GM12878 (cell line): ENCODE measurements at regions not wholly inside any gene's neighbourhood (a gene's known extent, or its start where the extent isn't known, plus 50 kb on each side); places are given as distances from the start of the nearest gene placed in this dataset.

Experiments used
- ATAC-seq: fragments of 200-7000 bp; cut with Tn5 transposase; 3 replicates; pipeline ENCODE4 v1.9.1; 2020; ENCODE audit warnings: mild to moderate bottlenecking, moderate library complexity
- BruUV-seq: library from RNA; stranded (reverse); fragments of 400-500 nt; replicated peaks from 2 replicates; lab custom pipeline; 2021; lab: Mats Ljungman, UMichigan
- CTCF ChIA-PET: fragments of 300-600 bp; sonication (Branson Sonifier 250); formaldehyde crosslinking; extraction: SDS; loops from one replicate; lab custom pipeline; 2021; ENCODE audit warnings: inconsistent platforms; lab: Yijun Ruan, JAX
- POLR2A ChIA-PET: fragments of 350-600 bp; formaldehyde crosslinking; extraction: SDS; loops from one replicate; lab custom pipeline; 2021; ENCODE audit warnings: inconsistent platforms; lab: Charles Lee
- RAD21 ChIA-PET: fragments of 300-600 bp; sonication (Branson Sonifier 250); formaldehyde crosslinking; loops from one replicate; lab custom pipeline; 2023; ENCODE audit warnings: antibody characterized with exemption; ENCODE audit not compliant: unreplicated experiment; lab: Charles Lee
- SMC1A ChIA-PET: fragments of 300-600 bp; sonication (Branson Sonifier 250); formaldehyde crosslinking; loops from one replicate; lab custom pipeline; 2023; ENCODE audit not compliant: unreplicated experiment, uncharacterized antibody; lab: Charles Lee
- DNase-seq: peaks from one replicate; pipeline ENCODE4 v3.0.0-alpha.2; 2011; ENCODE audit warnings: low read depth, low spot score
- FAIRE-seq: peaks from 3 replicates; lab custom pipeline; 2011; peaks lifted over from hg19 to GRCh38; lab: Jason Lieb, UNC
- H2AFZ ChIP-seq: 2 replicates; pipeline ENCODE4 v1.6.0; 2011; ENCODE audit warnings: low read depth, low read length, control low read depth; ENCODE audit not compliant: control insufficient read depth
- H3K27ac ChIP-seq: 2 replicates; pipeline ENCODE4 v1.5.1; 2011; ENCODE audit warnings: control low read depth; ENCODE audit not compliant: control insufficient read depth, insufficient read depth
- H3K27me3 ChIP-seq, 2 experiments: replicated peaks in 1 of 2; 2 replicates each; pipeline versions ENCODE4 v1.6.0 to v1.6.1; 2011; ENCODE audit warnings: low read length in 1 of 2; ENCODE audit not compliant: control insufficient read depth in 2 of 2, insufficient read depth in 2 of 2
- H3K36me3 ChIP-seq, 2 experiments: 2 replicates each; pipeline ENCODE4 v1.5.1; 2011; ENCODE audit warnings: low read length in 1 of 2; ENCODE audit not compliant: control insufficient read depth in 2 of 2, insufficient read depth in 2 of 2
- H3K4me1 ChIP-seq: 2 replicates; pipeline ENCODE4 v1.6.1; 2011; ENCODE audit warnings: mild to moderate bottlenecking, low read length, moderate library complexity, mixed read lengths; ENCODE audit not compliant: control insufficient read depth, insufficient read depth
- H3K4me2 ChIP-seq: 2 replicates; pipeline ENCODE4 v1.6.0; 2011; ENCODE audit warnings: control low read depth; ENCODE audit not compliant: control insufficient read depth, insufficient read depth
- H3K4me3 ChIP-seq: fragments of 200-600 bp; sonication (generic); 2 replicates; pipeline ENCODE4 v1.5.1; 2016
- H3K79me2 ChIP-seq: 2 replicates; pipeline ENCODE4 v1.6.0; 2011; ENCODE audit warnings: low read length; ENCODE audit not compliant: control insufficient read depth, insufficient read depth
- H3K9ac ChIP-seq: 2 replicates; pipeline ENCODE4 v1.8.0; 2011; ENCODE audit warnings: low read length, control low read depth, mixed read lengths; ENCODE audit not compliant: control insufficient read depth, insufficient read depth
- H3K9me3 ChIP-seq: replicated peaks from 3 replicates; pipeline ENCODE4 v1.5.1; 2011; ENCODE audit warnings: mild to moderate bottlenecking, low read length; ENCODE audit not compliant: control insufficient read depth, insufficient read depth
- H4K20me1 ChIP-seq: 2 replicates; pipeline ENCODE4 v1.6.0; 2011; ENCODE audit not compliant: control insufficient read depth, insufficient read depth
- CBFB ChIP-seq: IDR thresholded peaks from 2 replicates; pipeline ENCODE4 v1.6.1; 2016; ENCODE audit warnings: antibody characterized with exemption, low read depth
- CREB1 ChIP-seq: IDR thresholded peaks from 2 replicates; pipeline ENCODE4 v1.6.1; 2012; ENCODE audit warnings: low read depth, mild to moderate bottlenecking, inconsistent platforms
- EP300 ChIP-seq, 2 experiments: fragments of 150-350 bp in 1 of 2; IDR thresholded peaks; 2 replicates each; pipeline ENCODE4 v1.6.1; 2011 to 2012; ENCODE audit warnings: low read depth in 2 of 2, low read length in 2 of 2, borderline replicate concordance in 1 of 2, improper control_type of control experiment in 1 of 2, inconsistent platforms in 1 of 2; ENCODE audit not compliant: control insufficient read depth in 1 of 2
- EZH2 ChIP-seq: IDR thresholded peaks from 2 replicates; pipeline ENCODE4 v1.6.1; 2012; ENCODE audit warnings: low read depth, mild to moderate bottlenecking, control low read depth, inconsistent platforms, low read length, borderline replicate concordance; ENCODE audit not compliant: control insufficient read depth
- IKZF1 ChIP-seq: fragments of 450-650 bp; conservative IDR thresholded peaks from 2 replicates; pipeline ENCODE4 v1.6.1; 2017; ENCODE audit warnings: antibody characterized with exemption, mild to moderate bottlenecking
- MTA3 ChIP-seq: IDR thresholded peaks from 2 replicates; pipeline ENCODE4 v1.6.1; 2012; ENCODE audit warnings: low read length, inconsistent platforms, borderline replicate concordance
- MYB ChIP-seq: fragments of 150-350 bp; IDR thresholded peaks from 2 replicates; pipeline ENCODE4 v1.6.1; 2014; ENCODE audit warnings: mild to moderate bottlenecking, low read depth, low read length, borderline replicate concordance
- NR2C1 ChIP-seq: fragments of 450-650 bp; IDR thresholded peaks from 2 replicates; pipeline ENCODE4 v1.6.1; 2017; ENCODE audit warnings: antibody characterized with exemption, mild to moderate bottlenecking, moderate library complexity
- NR2C2 ChIP-seq: IDR thresholded peaks from 2 replicates; pipeline ENCODE4 v1.6.1; 2011; ENCODE audit warnings: borderline replicate concordance, low read depth; ENCODE audit not compliant: control insufficient read depth, insufficient read length
- ZNF217 ChIP-seq: fragments of 450-650 bp; IDR thresholded peaks from 2 replicates; pipeline ENCODE4 v1.6.1; 2017; ENCODE audit warnings: antibody characterized with exemption, mild to moderate bottlenecking
- ZNF622 ChIP-seq: fragments of 450-650 bp; IDR thresholded peaks from 2 replicates; pipeline ENCODE4 v1.6.1; 2017; ENCODE audit warnings: mild to moderate bottlenecking, inconsistent platforms
- WGBS: methylation state at CpG from one replicate; pipeline ENCODE4 v1.1.6; 2016; ENCODE audit warnings: low lambda C conversion rate; ENCODE audit not compliant: insufficient replicate concordance, insufficient coverage; ENCODE audit errors: missing lambda C conversion rate; 5-methylcytosine and 5-hydroxymethylcytosine counted together
- in situ Hi-C: fragments of 300-500 bp; cut with MboI; formaldehyde crosslinking; loops from 9 replicates; pipeline ENCODE4 v1.14.3; 2018; ENCODE audit warnings: mixed read lengths
- intact Hi-C: fragments of 100-400 bp; cut with micrococcal nuclease; formaldehyde crosslinking; loops from one replicate; pipeline ENCODE4 v1.14.2; 2022; ENCODE audit not compliant: unreplicated experiment

DNA sequence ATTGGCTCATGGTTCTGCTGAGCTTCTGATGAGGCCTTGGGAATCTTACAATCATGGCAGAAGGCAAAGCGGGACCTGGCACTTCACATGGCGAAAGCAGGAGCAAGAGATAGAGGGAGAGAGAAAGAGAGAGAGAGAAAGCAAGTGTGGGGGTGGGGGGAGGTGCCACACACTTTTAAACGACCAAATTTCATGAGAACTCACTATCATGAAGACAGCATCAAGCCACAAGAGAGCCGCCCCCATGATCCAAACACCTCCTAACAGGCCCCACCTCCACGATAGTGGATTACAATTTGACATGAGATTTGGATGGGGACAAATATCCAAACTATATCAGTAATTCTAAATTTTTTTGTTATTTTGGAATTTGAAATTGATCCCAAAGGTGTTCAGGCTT, 553.9 kb downstream of the PRR16 start:
- Histone ChIP-seq H3K4me2 (no peak overlapping the region), H3K9ac (no peak overlapping the region), H3K79me2 (no peaks in the 10 kb centered on the region), H4K20me1 (no peaks in the 10 kb centered on the region), H3K4me3 (no peak overlapping the region), H3K27ac (no peak overlapping the region), H3K36me3 (no peaks in the 10 kb centered on the region), H2AFZ (no peak overlapping the region), H3K27me3 (no peaks in the 10 kb centered on the region), H3K9me3 (no peaks in the 10 kb centered on the region), H3K4me1 (no peaks in the 10 kb centered on the region)
- ChIA-PET CTCF (no interaction called here), POLR2A (no interaction called here), SMC1A (no interaction called here), RAD21 (no interaction called here)
- no peak for ATAC-seq
- FAIRE-seq, result no peak
- 29% methylated on average over 5 of the region's 5 CpGs for WGBS
- no peak for TF ChIP-seq IKZF1
- no peak for TF ChIP-seq NR2C2
- no peak for TF ChIP-seq MYB
- no peak for TF ChIP-seq NR2C1
- no peak for TF ChIP-seq ZNF217
- intact Hi-C loops, result no loop called here
- in situ Hi-C loops, result no loop called here
- DNase-seq, result no peak
- BruUV-seq, result no TSS peak

DNA sequence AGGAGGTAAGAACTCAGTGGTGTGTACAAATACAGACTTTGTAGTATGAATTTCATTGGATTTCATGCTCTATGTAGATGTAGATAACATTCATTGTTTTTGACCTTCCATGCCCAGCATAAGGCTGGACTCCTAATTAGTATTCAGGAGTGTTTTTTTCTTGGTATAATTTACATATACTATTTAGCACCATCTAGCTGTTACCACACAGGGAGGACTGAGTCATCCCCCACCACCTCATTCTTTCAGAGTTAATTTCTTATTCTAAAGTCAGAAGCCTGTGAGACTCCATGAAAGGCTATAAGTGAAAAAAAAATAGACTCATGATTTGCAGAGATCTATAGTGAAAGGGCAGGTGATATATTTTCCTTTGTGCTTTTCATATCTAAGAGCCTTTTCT, 555.0 kb downstream of the PRR16 start:
- CTCF ChIA-PET, result no interaction called here
- Histone ChIP-seq H3K79me2 (no peaks in the 10 kb centered on the region), H3K4me2 (no peak overlapping the region), H3K9ac (no peak overlapping the region), H3K27me3 (no peaks in the 10 kb centered on the region), H3K27ac (no peak overlapping the region), H3K4me3 (no peak overlapping the region), H3K36me3 (no peaks in the 10 kb centered on the region), H2AFZ (no peak overlapping the region), H4K20me1 (no peaks in the 10 kb centered on the region), H3K9me3 (no peaks in the 10 kb centered on the region), H3K4me1 (no peaks in the 10 kb centered on the region)
- POLR2A ChIA-PET, result no interaction called here
- no peak for DNase-seq
- intact Hi-C loops (no loop called here), in situ Hi-C loops (no loop called here)
- RAD21 ChIA-PET, result no interaction called here
- TF ChIP-seq EP300 (IDR thresholded peaks at IDR 0.05; ENCODE audit: borderline replicate concordance in 1 of 2, control insufficient read depth in 1 of 2, low read depth in 2 of 2, low read length in 2 of 2), result no peak
- TF ChIP-seq EZH2, result no peak
- no peak for TF ChIP-seq CREB1
- no peak for TF ChIP-seq ZNF622
- no peak for TF ChIP-seq MTA3
- TF ChIP-seq CBFB, result no peak
- SMC1A ChIA-PET, result no interaction called here
- no TSS peak for BruUV-seq
- no peak for FAIRE-seq
- ATAC-seq, result no peak
